Suprapubic skin (tissue), 4 donors: ENCODE measurements at regions not wholly inside any gene's neighbourhood (a gene's known extent, or its start where the extent isn't known, plus 50 kb on each side); places are given as distances from the start of the nearest gene placed in this dataset.
"Not testable (repeated sequence)": the region's sequence is repeated elsewhere in the genome, so short reads cannot be mapped to it uniquely, and the experiment has no call there.

Experiments
- CTCF ChIP-seq, 2 donors: fragments of 200-600 bp in 1 of 2; fragments of 450-650 bp in 1 of 2; sonication (generic) in 1 of 2; IDR thresholded peaks; one replicate each; pipeline ENCODE4 v1.5.1; 2016 to 2019; ENCODE audit warnings: antibody characterized with exemption in 2 of 2, mild to moderate bottlenecking in 1 of 2, moderate library complexity in 1 of 2
- EP300 ChIP-seq: sonication (generic); formaldehyde crosslinking; IDR thresholded peaks from one replicate; pipeline ENCODE4 v1.6.1; 2017; ENCODE audit warnings: antibody characterized with exemption
- POLR2A ChIP-seq, 2 donors: fragments of 450-650 bp; IDR thresholded peaks; one replicate each; pipeline ENCODE4 v1.6.1; 2017; ENCODE audit warnings: antibody characterized with exemption in 2 of 2, mild to moderate bottlenecking in 2 of 2, moderate library complexity in 2 of 2
- POLR2AphosphoS5 ChIP-seq, 3 donors: sonication (generic); formaldehyde crosslinking; IDR thresholded peaks; one replicate each; pipeline ENCODE4 v1.6.1; 2017; ENCODE audit warnings: antibody characterized with exemption in 3 of 3

DNA sequence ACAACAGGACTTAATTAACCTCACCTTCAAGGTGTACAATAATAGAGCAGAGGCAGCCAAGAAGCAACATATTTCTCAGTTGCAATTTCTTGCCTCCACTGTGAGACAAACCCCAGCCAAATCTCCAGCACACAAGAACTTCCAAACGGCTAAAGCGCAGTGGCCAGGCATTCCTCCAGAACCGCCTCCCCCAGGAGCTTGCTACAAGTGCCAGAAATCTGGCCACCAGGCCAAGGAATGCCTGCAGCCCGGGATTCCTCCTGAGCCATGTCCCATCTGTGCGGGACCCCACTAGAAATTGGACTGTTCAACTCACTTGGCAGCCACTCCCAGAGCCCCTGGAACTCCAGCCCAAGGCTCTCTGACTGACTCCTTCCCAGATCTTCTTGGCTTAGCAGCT lies 73.9 kb upstream of the FAM90A26 start:
- TF ChIP-seq CTCF (IDR thresholded peaks at IDR 0.05); POLR2A (IDR thresholded peaks at IDR 0.05); POLR2AphosphoS5 (IDR thresholded peaks at IDR 0.05); EP300: not testable (repeated sequence)
